ENCODE measurements at regions not wholly inside any gene's neighbourhood (a gene's known extent, or its start where the extent isn't known, plus 50 kb on each side); places are given as distances from the start of the nearest gene placed in this dataset.

GRCh38 chr10:108633046-108633445 is 1290.3 kb downstream of the XPNPEP1 start:
- Mint-ChIP-seq H3K27ac (ENCODE audit: unreplicated experiment) (no peak overlapping the region), H3K9me3 (ENCODE audit: unreplicated experiment) (no peaks in the 10 kb centered on the region), H3K4me3 (ENCODE audit: unreplicated experiment) (no peak overlapping the region), H3K36me3 (ENCODE audit: low read depth, unreplicated experiment) (no peaks in the 10 kb centered on the region), H3K27me3 (ENCODE audit: unreplicated experiment) (no peaks in the 10 kb centered on the region), H3K4me1 (ENCODE audit: unreplicated experiment) (peaks cover 4% of the 10 kb centered on the region)
- no peak for DNase-seq (ENCODE audit: low spot score)
- TF ChIP-seq, protein P1, sequence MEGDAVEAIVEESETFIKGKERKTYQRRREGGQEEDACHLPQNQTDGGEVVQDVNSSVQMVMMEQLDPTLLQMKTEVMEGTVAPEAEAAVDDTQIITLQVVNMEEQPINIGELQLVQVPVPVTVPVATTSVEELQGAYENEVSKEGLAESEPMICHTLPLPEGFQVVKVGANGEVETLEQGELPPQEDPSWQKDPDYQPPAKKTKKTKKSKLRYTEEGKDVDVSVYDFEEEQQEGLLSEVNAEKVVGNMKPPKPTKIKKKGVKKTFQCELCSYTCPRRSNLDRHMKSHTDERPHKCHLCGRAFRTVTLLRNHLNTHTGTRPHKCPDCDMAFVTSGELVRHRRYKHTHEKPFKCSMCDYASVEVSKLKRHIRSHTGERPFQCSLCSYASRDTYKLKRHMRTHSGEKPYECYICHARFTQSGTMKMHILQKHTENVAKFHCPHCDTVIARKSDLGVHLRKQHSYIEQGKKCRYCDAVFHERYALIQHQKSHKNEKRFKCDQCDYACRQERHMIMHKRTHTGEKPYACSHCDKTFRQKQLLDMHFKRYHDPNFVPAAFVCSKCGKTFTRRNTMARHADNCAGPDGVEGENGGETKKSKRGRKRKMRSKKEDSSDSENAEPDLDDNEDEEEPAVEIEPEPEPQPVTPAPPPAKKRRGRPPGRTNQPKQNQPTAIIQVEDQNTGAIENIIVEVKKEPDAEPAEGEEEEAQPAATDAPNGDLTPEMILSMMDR (IDR thresholded peaks at IDR 0.05; ENCODE audit: unreplicated experiment), result no peak

- Mint-ChIP-seq H3K27me3 (ENCODE audit: unreplicated experiment) (no peaks in the 10 kb centered on the region), H3K27ac (ENCODE audit: unreplicated experiment) (no peak overlapping the region), H3K9me3 (ENCODE audit: unreplicated experiment) (no peaks in the 10 kb centered on the region), H3K36me3 (ENCODE audit: low read depth, unreplicated experiment) (no peaks in the 10 kb centered on the region), H3K4me1 (ENCODE audit: unreplicated experiment) (no peaks in the 10 kb centered on the region), H3K4me3 (ENCODE audit: unreplicated experiment) (no peak overlapping the region)
- TF ChIP-seq, protein P1 (IDR thresholded peaks at IDR 0.05; ENCODE audit: unreplicated experiment), result no peak
- no peak for DNase-seq (ENCODE audit: low spot score)
Measured at GRCh38 chr10:108632144-108632543, 1291.2 kb downstream of the XPNPEP1 start.

- H3K9me3 Mint-ChIP-seq (ENCODE audit: unreplicated experiment), result no peaks in the 10 kb centered on the region
- H3K36me3 Mint-ChIP-seq (ENCODE audit: low read depth, unreplicated experiment), result no peaks in the 10 kb centered on the region
- no peak overlapping the region for H3K4me3 Mint-ChIP-seq (ENCODE audit: unreplicated experiment)
- H3K4me1 Mint-ChIP-seq (ENCODE audit: unreplicated experiment), result no peaks in the 10 kb centered on the region
- no peak overlapping the region for H3K27ac Mint-ChIP-seq (ENCODE audit: unreplicated experiment)
- TF ChIP-seq, protein P1 (IDR thresholded peaks at IDR 0.05; ENCODE audit: unreplicated experiment), result no peak
- no peak for DNase-seq (ENCODE audit: low spot score)
- no peaks in the 10 kb centered on the region for H3K27me3 Mint-ChIP-seq (ENCODE audit: unreplicated experiment)
Measured at GRCh38 chr10:108631332-108631731, 1292.0 kb downstream of the XPNPEP1 start.

GRCh38 chr10:108629834-108630233 is 1293.5 kb downstream of the XPNPEP1 start:
- H3K36me3 Mint-ChIP-seq (ENCODE audit: low read depth, unreplicated experiment), result no peaks in the 10 kb centered on the region
- no peak overlapping the region for H3K27ac Mint-ChIP-seq (ENCODE audit: unreplicated experiment)
- no peaks in the 10 kb centered on the region for H3K4me1 Mint-ChIP-seq (ENCODE audit: unreplicated experiment)
- DNase-seq (ENCODE audit: low spot score), result no peak
- H3K27me3 Mint-ChIP-seq (ENCODE audit: unreplicated experiment), result no peaks in the 10 kb centered on the region
- no peak overlapping the region for H3K4me3 Mint-ChIP-seq (ENCODE audit: unreplicated experiment)
- H3K9me3 Mint-ChIP-seq (ENCODE audit: unreplicated experiment), result no peaks in the 10 kb centered on the region
- TF ChIP-seq, protein P1 (IDR thresholded peaks at IDR 0.05; ENCODE audit: unreplicated experiment), result no peak

DNA sequence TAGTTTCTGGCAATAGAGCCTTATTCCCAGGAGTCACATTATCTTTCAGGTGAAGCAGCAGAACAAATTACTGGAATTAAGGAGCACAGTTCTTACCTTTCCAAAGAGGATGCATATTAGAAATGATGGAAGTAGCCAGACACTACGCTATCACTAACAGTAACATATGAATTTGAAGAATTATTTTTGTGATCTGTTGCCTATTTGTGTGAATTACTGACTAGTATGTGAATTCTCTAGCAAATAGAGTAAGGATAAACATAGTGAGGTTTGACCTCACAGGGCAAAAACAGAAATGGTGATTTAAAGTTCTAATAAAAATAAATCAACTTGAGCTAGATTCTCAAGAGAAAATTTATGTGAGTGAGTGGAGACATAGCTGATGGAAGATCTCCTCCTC is 1299.3 kb downstream of the XPNPEP1 start:
- Mint-ChIP-seq H3K9me3 (ENCODE audit: unreplicated experiment) (no peaks in the 10 kb centered on the region), H3K27me3 (ENCODE audit: unreplicated experiment) (no peaks in the 10 kb centered on the region), H3K4me3 (ENCODE audit: unreplicated experiment) (no peak overlapping the region), H3K27ac (ENCODE audit: unreplicated experiment) (no peak overlapping the region), H3K4me1 (ENCODE audit: unreplicated experiment) (no peaks in the 10 kb centered on the region), H3K36me3 (ENCODE audit: low read depth, unreplicated experiment) (no peaks in the 10 kb centered on the region)
- TF ChIP-seq, protein P1 (IDR thresholded peaks at IDR 0.05; ENCODE audit: unreplicated experiment), result no peak
- no peak for DNase-seq (ENCODE audit: low spot score)

All from endothelial cell (in vitro differentiated cells).